ENCODE measurements at regions not wholly inside any gene's neighbourhood (a gene's known extent, or its start where the extent isn't known, plus 50 kb on each side); places are given as distances from the start of the nearest gene placed in this dataset.

DNA sequence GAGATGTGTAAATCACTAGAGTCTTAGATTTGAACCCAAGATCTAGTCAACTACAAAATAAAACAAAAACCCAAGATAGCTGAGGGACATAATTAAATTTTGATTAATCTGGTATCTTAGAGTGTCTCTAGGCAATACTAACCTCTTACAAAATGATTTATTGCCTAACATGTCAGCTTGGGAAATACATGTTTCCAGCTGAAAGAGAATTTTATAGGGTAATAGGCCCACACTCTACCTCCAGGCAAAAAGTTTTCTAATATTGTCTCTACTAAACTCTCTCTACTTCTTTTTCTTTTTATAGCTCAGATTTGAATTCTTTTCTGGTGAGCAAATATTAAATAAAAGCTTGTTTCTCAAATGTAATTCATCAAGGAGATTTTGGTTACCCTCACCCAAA lies 263.2 kb downstream of the IL15 start:
- TF ChIP-seq, protein P1, sequence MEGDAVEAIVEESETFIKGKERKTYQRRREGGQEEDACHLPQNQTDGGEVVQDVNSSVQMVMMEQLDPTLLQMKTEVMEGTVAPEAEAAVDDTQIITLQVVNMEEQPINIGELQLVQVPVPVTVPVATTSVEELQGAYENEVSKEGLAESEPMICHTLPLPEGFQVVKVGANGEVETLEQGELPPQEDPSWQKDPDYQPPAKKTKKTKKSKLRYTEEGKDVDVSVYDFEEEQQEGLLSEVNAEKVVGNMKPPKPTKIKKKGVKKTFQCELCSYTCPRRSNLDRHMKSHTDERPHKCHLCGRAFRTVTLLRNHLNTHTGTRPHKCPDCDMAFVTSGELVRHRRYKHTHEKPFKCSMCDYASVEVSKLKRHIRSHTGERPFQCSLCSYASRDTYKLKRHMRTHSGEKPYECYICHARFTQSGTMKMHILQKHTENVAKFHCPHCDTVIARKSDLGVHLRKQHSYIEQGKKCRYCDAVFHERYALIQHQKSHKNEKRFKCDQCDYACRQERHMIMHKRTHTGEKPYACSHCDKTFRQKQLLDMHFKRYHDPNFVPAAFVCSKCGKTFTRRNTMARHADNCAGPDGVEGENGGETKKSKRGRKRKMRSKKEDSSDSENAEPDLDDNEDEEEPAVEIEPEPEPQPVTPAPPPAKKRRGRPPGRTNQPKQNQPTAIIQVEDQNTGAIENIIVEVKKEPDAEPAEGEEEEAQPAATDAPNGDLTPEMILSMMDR (IDR thresholded peaks at IDR 0.05; ENCODE audit: low read length): no peak
- TF ChIP-seq EZH2 (optimal IDR thresholded peaks at IDR 0.05; ENCODE audit: low read depth, low read length): no peak
- no peak for TF ChIP-seq EZH2phosphoT487 (IDR thresholded peaks at IDR 0.05; ENCODE audit: low read length)

Measured in MM.1S (cell line).